NB4 (cell line): ENCODE measurements at regions not wholly inside any gene's neighbourhood (a gene's known extent, or its start where the extent isn't known, plus 50 kb on each side); places are given as distances from the start of the nearest gene placed in this dataset.

ENCODE experiments used
- CTCF ChIP-seq: IDR thresholded peaks from one replicate; pipeline ENCODE4 v1.5.1; 2012; ENCODE audit warnings: low read depth, low read length
- MAX ChIP-seq: IDR thresholded peaks from 2 replicates; pipeline ENCODE4 v1.6.1; 2011; ENCODE audit warnings: low read depth, low read length
- POLR2A ChIP-seq: IDR thresholded peaks from 2 replicates; pipeline ENCODE4 v1.6.1; 2011; ENCODE audit warnings: mild to moderate bottlenecking; ENCODE audit not compliant: insufficient read length; ENCODE audit errors: extremely low read depth

- TF ChIP-seq POLR2A (no peak), CTCF (no peak), MAX (no peak)
Observed at GRCh38 chr5:117792476-117792875, 1195.9 kb downstream of the DTWD2 start.
